H1 (cell line): ENCODE measurements at regions not wholly inside any gene's neighbourhood (a gene's known extent, or its start where the extent isn't known, plus 50 kb on each side); places are given as distances from the start of the nearest gene placed in this dataset.

Experiments used
- CTCF ChIA-PET: fragments of 300-600 bp; sonication (Branson Sonifier 250); formaldehyde crosslinking; loops from one replicate; lab custom pipeline; 2021; ENCODE audit not compliant: partially characterized antibody; lab: Charles Lee
- POLR2A ChIA-PET: fragments of 300-600 bp; sonication (Branson Sonifier 250); formaldehyde crosslinking; loops from one replicate; lab custom pipeline; 2021; ENCODE audit warnings: inconsistent platforms; ENCODE audit not compliant: partially characterized antibody; lab: Charles Lee
- DNase-seq, 2 experiments: peaks; one replicate each; pipeline versions ENCODE4 v3.0.0 to v3.0.0-alpha.2; 2010 to 2022; ENCODE audit warnings: low spot score in 2 of 2, low read depth in 1 of 2, mixed read lengths in 1 of 2
- FAIRE-seq: peaks from 2 replicates; lab custom pipeline; 2011; peaks lifted over from hg19 to GRCh38; lab: Jason Lieb, UNC
- H2AFZ ChIP-seq: 2 replicates; pipeline ENCODE4 v1.8.1; 2012; ENCODE audit warnings: low read length, inconsistent platforms
- H2AK5ac ChIP-seq: 2 replicates; pipeline ENCODE4 v1.6.1; 2013; ENCODE audit warnings: low read depth, low read length
- H2BK120ac ChIP-seq: replicated peaks from 2 replicates; pipeline ENCODE3; 2013; ENCODE audit warnings: low read depth, low read length, inconsistent platforms
- H2BK12ac ChIP-seq: 2 replicates; pipeline ENCODE4 v1.6.1; 2013; ENCODE audit warnings: low read depth, low read length
- H2BK15ac ChIP-seq: 2 replicates; pipeline ENCODE4 v1.6.1; 2013; ENCODE audit warnings: low read length
- H2BK20ac ChIP-seq: 2 replicates; pipeline ENCODE4 v1.6.1; 2013; ENCODE audit warnings: low read length
- H2BK5ac ChIP-seq: 2 replicates; pipeline ENCODE4 v1.6.1; 2013; ENCODE audit warnings: low read depth, low read length
- H3K14ac ChIP-seq: 2 replicates; pipeline ENCODE4 v1.6.1; 2013; ENCODE audit warnings: inconsistent platforms; ENCODE audit not compliant: insufficient read length
- H3K18ac ChIP-seq: 2 replicates; pipeline ENCODE4 v1.6.1; 2013; ENCODE audit warnings: low read length; ENCODE audit errors: extremely low read depth
- H3K23ac ChIP-seq: 2 replicates; pipeline ENCODE4 v1.6.1; 2013; ENCODE audit warnings: inconsistent platforms; ENCODE audit not compliant: insufficient read length
- H3K23me2 ChIP-seq: 2 replicates; pipeline ENCODE4 v1.6.1; 2013; ENCODE audit warnings: low read depth, low read length
- H3K27ac ChIP-seq: 2 replicates; pipeline ENCODE4 v1.6.1; 2011; ENCODE audit warnings: low read depth, low read length, inconsistent platforms
- H3K27me3 ChIP-seq, 4 experiments: replicated peaks in 1 of 4; 1 replicate in 1 of 4; 2 replicates in 3 of 4; pipeline versions ENCODE4 v1.6.1 to v1.8.1; 2011 to 2013; ENCODE audit warnings: low read length in 3 of 4, mild to moderate bottlenecking in 3 of 4, inconsistent platforms in 2 of 4, mixed read lengths in 2 of 4, moderate library complexity in 1 of 4; ENCODE audit not compliant: control insufficient read depth in 3 of 4, insufficient read depth in 3 of 4; ENCODE audit errors: extremely low read depth in 1 of 4
- H3K36me3 ChIP-seq, 4 experiments: 2 replicates each; pipeline versions ENCODE4 v1.6.1 to v1.8.1; 2011 to 2013; ENCODE audit warnings: mild to moderate bottlenecking in 4 of 4, low read length in 3 of 4, moderate library complexity in 2 of 4, control low read depth in 1 of 4, inconsistent platforms in 1 of 4; ENCODE audit not compliant: insufficient read depth in 4 of 4, control insufficient read depth in 2 of 4
- H3K4ac ChIP-seq: replicated peaks from 2 replicates; pipeline ENCODE3; 2013; ENCODE audit warnings: low read length, low read depth, mixed read lengths, inconsistent platforms; ENCODE audit not compliant: insufficient read length
- H3K4me1 ChIP-seq, 4 experiments: replicated peaks in 1 of 4; 1 replicate in 1 of 4; 2 replicates in 3 of 4; pipeline versions ENCODE4 v1.6.1 to v1.8.1; 2011 to 2013; ENCODE audit warnings: low read length in 3 of 4, inconsistent platforms in 2 of 4, mixed read lengths in 1 of 4; ENCODE audit not compliant: insufficient read depth in 4 of 4, control insufficient read depth in 3 of 4
- H3K4me2 ChIP-seq, 2 experiments: 2 replicates each; pipeline versions ENCODE4 v1.6.1 to v1.8.1; 2011 to 2013; ENCODE audit warnings: low read depth in 2 of 2, low read length in 2 of 2, control low read depth in 1 of 2, inconsistent platforms in 1 of 2, mild to moderate bottlenecking in 1 of 2; ENCODE audit not compliant: insufficient read depth in 1 of 2
- H3K4me3 ChIP-seq, 4 experiments: fragments of 200-600, 300-600 bp in 1 of 4; sonication (generic), shearing (Covaris generic), sonication (Bioruptor Twin) in 1 of 4; 2 replicates each; pipeline versions ENCODE4 v1.5.1 to v1.8.1; 2011 to 2016; ENCODE audit warnings: low read length in 4 of 4, low read depth in 3 of 4, control low read depth in 2 of 4, inconsistent platforms in 2 of 4, mild to moderate bottlenecking in 2 of 4, mixed read lengths in 1 of 4, moderate library complexity in 1 of 4; ENCODE audit not compliant: insufficient read depth in 2 of 4; ENCODE audit errors: extremely low read depth in 1 of 4
- H3K56ac ChIP-seq: replicated peaks from 2 replicates; pipeline ENCODE3; 2013; ENCODE audit warnings: low read depth, mild to moderate bottlenecking, mixed read lengths, low read length, inconsistent platforms; ENCODE audit not compliant: insufficient read length
- H3K79me1 ChIP-seq: 2 replicates; pipeline ENCODE4 v1.6.1; 2013; ENCODE audit warnings: low read depth, low read length, control low read depth
- H3K79me2 ChIP-seq, 2 experiments: 2 replicates each; pipeline versions ENCODE4 v1.6.1 to v1.8.1; 2012 to 2013; ENCODE audit warnings: low read length in 2 of 2, mild to moderate bottlenecking in 2 of 2, inconsistent platforms in 1 of 2; ENCODE audit not compliant: insufficient read depth in 2 of 2, control insufficient read depth in 1 of 2
- H3K9ac ChIP-seq, 4 experiments: replicated peaks in 1 of 4; 1 replicate in 1 of 4; 2 replicates in 3 of 4; pipeline versions ENCODE4 v1.6.1 to v1.8.1; 2011 to 2013; ENCODE audit warnings: low read depth in 3 of 4, low read length in 3 of 4, control low read depth in 2 of 4, mild to moderate bottlenecking in 2 of 4, moderate library complexity in 2 of 4, inconsistent platforms in 1 of 4; ENCODE audit errors: extremely low read depth in 1 of 4
- H3K9me3 ChIP-seq, 2 experiments: 2 replicates each; pipeline versions ENCODE4 v1.6.1 to v1.8.1; 2012 to 2013; ENCODE audit warnings: mild to moderate bottlenecking in 2 of 2, moderate library complexity in 2 of 2, control low read depth in 1 of 2, inconsistent platforms in 1 of 2, low read depth in 1 of 2, low read length in 1 of 2, mixed read lengths in 1 of 2; ENCODE audit not compliant: insufficient read depth in 2 of 2
- H4K20me1 ChIP-seq, 2 experiments: replicated peaks in 1 of 2; 2 replicates each; pipeline versions ENCODE3 to v1.8.1; 2011 to 2013; ENCODE audit warnings: inconsistent platforms in 2 of 2, low read length in 2 of 2, mild to moderate bottlenecking in 1 of 2; ENCODE audit not compliant: insufficient read depth in 2 of 2, control insufficient read depth in 1 of 2
- H4K5ac ChIP-seq: 2 replicates; pipeline ENCODE4 v1.6.1; 2013; ENCODE audit warnings: low read length, low read depth, mixed read lengths, inconsistent platforms; ENCODE audit not compliant: insufficient read length
- H4K8ac ChIP-seq: 2 replicates; pipeline ENCODE4 v1.8.0; 2013; ENCODE audit warnings: mild to moderate bottlenecking, moderate library complexity, low read length, inconsistent platforms; ENCODE audit not compliant: insufficient read depth; ENCODE audit errors: extremely low read depth
- H4K91ac ChIP-seq: replicated peaks from 2 replicates; pipeline ENCODE3; 2013; ENCODE audit warnings: low read length, mixed read lengths, inconsistent platforms; ENCODE audit not compliant: insufficient read length
- ATF2 ChIP-seq: IDR thresholded peaks from 2 replicates; pipeline ENCODE4 v1.6.1; 2012; ENCODE audit warnings: low read length, inconsistent platforms
- BCL11A ChIP-seq, 2 experiments: IDR thresholded peaks; one replicate each; pipeline ENCODE4 v1.6.1; 2011; ENCODE audit warnings: low read depth in 2 of 2, low read length in 2 of 2, mild to moderate bottlenecking in 2 of 2
- CBX5 ChIP-seq: fragments of 300-800, 300-1000 bp; sonication (generic); IDR thresholded peaks from 2 replicates; pipeline ENCODE4 v1.7.1; 2016; ENCODE audit warnings: antibody characterized with exemption, low read length, low read depth
- CHD2 ChIP-seq: IDR thresholded peaks from 2 replicates; pipeline ENCODE4 v1.6.1; 2012; ENCODE audit warnings: low read length, improper control_type of control experiment
- EZH2 ChIP-seq: fragments of 200-600 bp; sonication (generic); IDR thresholded peaks from 2 replicates; pipeline ENCODE4 v1.7.1; 2012; ENCODE audit warnings: low read depth, mild to moderate bottlenecking, moderate library complexity, low read length, inconsistent platforms; ENCODE audit not compliant: severe bottlenecking
- KDM1A ChIP-seq: fragments of 200-600, 300-600 bp; sonication (generic); IDR thresholded peaks from 2 replicates; pipeline ENCODE4 v1.7.1; 2016; ENCODE audit warnings: mild to moderate bottlenecking, low read length, borderline replicate concordance
- MAFK ChIP-seq: IDR thresholded peaks from 2 replicates; pipeline ENCODE4 v1.6.1; 2012; ENCODE audit warnings: low read depth, mild to moderate bottlenecking, improper control_type of control experiment, low read length
- MAX ChIP-seq: IDR thresholded peaks from 2 replicates; pipeline ENCODE4 v1.6.1; 2012; ENCODE audit warnings: inconsistent platforms
- POLR2A ChIP-seq, 2 experiments: IDR thresholded peaks; 1 replicate in 1 of 2; 2 replicates in 1 of 2; pipeline ENCODE4 v1.6.1; 2011; ENCODE audit warnings: low read depth in 2 of 2, low read length in 2 of 2, mild to moderate bottlenecking in 2 of 2; ENCODE audit errors: control extremely low read depth in 1 of 2
- RBBP5 ChIP-seq: IDR thresholded peaks from 2 replicates; pipeline ENCODE4 v1.7.1; 2012; ENCODE audit warnings: low read depth, mild to moderate bottlenecking, inconsistent platforms, low read length, moderate library complexity, borderline replicate concordance
- RXRA ChIP-seq: IDR thresholded peaks from 2 replicates; pipeline ENCODE4 v1.6.1; 2011; ENCODE audit warnings: low read depth, mild to moderate bottlenecking, low read length, moderate library complexity; ENCODE audit not compliant: insufficient read depth
- SRF ChIP-seq: IDR thresholded peaks from 2 replicates; pipeline ENCODE4 v1.6.1; 2011; ENCODE audit warnings: mild to moderate bottlenecking, low read depth, low read length, moderate library complexity
- TAF7 ChIP-seq: optimal IDR thresholded peaks from 2 replicates; pipeline ENCODE3; 2011; ENCODE audit warnings: low read depth, mild to moderate bottlenecking, inconsistent platforms, low read length, moderate library complexity, borderline replicate concordance
- TCF12 ChIP-seq: IDR thresholded peaks from 2 replicates; pipeline ENCODE4 v1.6.1; 2011; ENCODE audit warnings: low read depth, mild to moderate bottlenecking, low read length
- WGBS, 2 experiments: shearing (Covaris generic) in 1 of 2; methylation state at CpG; one replicate each; pipeline versions ENCODE4 v1.1.6 to v1.1.7; 2013 to 2015; ENCODE audit warnings: low lambda C conversion rate in 2 of 2, mixed read lengths in 2 of 2, inconsistent platforms in 1 of 2, low coverage in 1 of 2, missing lambda C conversion rate in 1 of 2; ENCODE audit not compliant: insufficient replicate concordance in 2 of 2, insufficient coverage in 1 of 2, insufficient read length in 1 of 2; ENCODE audit errors: extremely low coverage in 1 of 2, missing lambda C conversion rate in 1 of 2; 5-methylcytosine and 5-hydroxymethylcytosine counted together

GRCh38 chr7:91330866-91331265, 66.6 kb downstream of the FZD1 start:
- H2AFZ ChIP-seq, result no peak overlapping the region
- no peaks in the 10 kb centered on the region for H3K9me3 ChIP-seq
- no peak overlapping the region for H2BK12ac ChIP-seq
- H3K18ac ChIP-seq, result no peak overlapping the region
- H3K4me3 ChIP-seq, result no peak overlapping the region
- peaks cover 0 to 3% (median under 1%) of the 10 kb centered on the region in 4 experiments; a peak in 1 of 7 replicates for H3K4me1 ChIP-seq
- ChIA-PET CTCF (no interaction called here), POLR2A (no interaction called here)
- H3K36me3 ChIP-seq, result no peaks in the 10 kb centered on the region
- H3K23me2 ChIP-seq, result no peaks in the 10 kb centered on the region
- H2BK20ac ChIP-seq, result no peak overlapping the region
- no peak for DNase-seq
- H3K79me2 ChIP-seq, result no peaks in the 10 kb centered on the region
- no peak overlapping the region for H4K8ac ChIP-seq
- H3K14ac ChIP-seq, result no peak overlapping the region
- H4K91ac ChIP-seq, result no peak overlapping the region
- no peaks in the 10 kb centered on the region for H4K20me1 ChIP-seq
- H3K4ac ChIP-seq, result no peak overlapping the region
- no peak for FAIRE-seq
- H4K5ac ChIP-seq, result no peak overlapping the region
- H3K23ac ChIP-seq, result no peak overlapping the region
- H3K4me2 ChIP-seq, result no peak overlapping the region
- no peak overlapping the region for H2BK5ac ChIP-seq
- H2AK5ac ChIP-seq, result no peak overlapping the region
- no peak overlapping the region for H3K9ac ChIP-seq
- H3K27ac ChIP-seq, result no peak overlapping the region
- no peak overlapping the region for H2BK15ac ChIP-seq
- H3K27me3 ChIP-seq, result no peaks in the 10 kb centered on the region
- 68% methylated on average over 3 of the region's 3 CpGs; no CpG with 5 or more reads in 1 of the 2 experiments for WGBS, 2 experiments
- no peak overlapping the region for H3K56ac ChIP-seq
- no peak overlapping the region for H2BK120ac ChIP-seq
- H3K79me1 ChIP-seq, result no peaks in the 10 kb centered on the region
- TF ChIP-seq TCF12 (no peak), MAFK (no peak), MAX (no peak), TAF7 (no peak), EZH2 (no peak), BCL11A (IDR thresholded peaks at IDR 0.05; ENCODE audit: low read depth in 2 of 2, low read length in 2 of 2) (no peak), CHD2 (no peak), CBX5 (no peak), KDM1A (no peak), SRF (no peak), ATF2 (no peak), POLR2A (IDR thresholded peaks at IDR 0.05; ENCODE audit: control extremely low read depth in 1 of 2, low read depth in 2 of 2, low read length in 2 of 2) (no peak), RBBP5 (no peak), RXRA (no peak)
